GM19397 (cell line): ENCODE measurements at regions not wholly inside any gene's neighbourhood (a gene's known extent, or its start where the extent isn't known, plus 50 kb on each side); places are given as distances from the start of the nearest gene placed in this dataset.
A peak's percentile ranks its signal among the peaks of the same experiment; 100 is the strongest.

Source experiments
- ATAC-seq: cut with Tn5 transposase; IDR thresholded peaks from one replicate; pipeline ENCODE4 v1.9.1; 2021; ENCODE audit warnings: mild to moderate bottlenecking, moderate library complexity; ENCODE audit not compliant: unreplicated experiment

GRCh38 chr11:8820401-8820800 lies 90.6 kb upstream of the AKIP1 start:
- no peak for ATAC-seq

GRCh38 chr11:8822469-8822868 lies 88.5 kb upstream of the AKIP1 start:
- ATAC-seq: no peak

- no peak for ATAC-seq
Measured at GRCh38 chr11:8823174-8823742, 87.7 kb upstream of the AKIP1 start.

- no peak for ATAC-seq
Measured at GRCh38 chr11:8826139-8826786, 84.7 kb upstream of the AKIP1 start.

GRCh38 chr11:8826901-8827560 lies 84.0 kb upstream of the AKIP1 start:
- no peak for ATAC-seq

- ATAC-seq: no peak
Measured at GRCh38 chr11:8828046-8828445, 82.9 kb upstream of the AKIP1 start.

- ATAC-seq: no peak
Measured at GRCh38 chr11:8828580-8829361, 82.2 kb upstream of the AKIP1 start.

GRCh38 chr11:8829556-8829955 lies 81.4 kb upstream of the AKIP1 start:
- no peak for ATAC-seq

- ATAC-seq: no peak
Measured at GRCh38 chr11:8830641-8831040, 80.3 kb upstream of the AKIP1 start.

GRCh38 chr11:8831861-8832260 lies 79.1 kb upstream of the AKIP1 start:
- ATAC-seq: no peak

- peak; percentile 56 for ATAC-seq
Measured at GRCh38 chr11:8832571-8833260, 78.3 kb upstream of the AKIP1 start.

- ATAC-seq: no peak
Measured at GRCh38 chr11:8833568-8834315, 77.2 kb upstream of the AKIP1 start.

GRCh38 chr11:8834379-8834778 lies 76.6 kb upstream of the AKIP1 start:
- no peak for ATAC-seq

GRCh38 chr11:8838248-8838647 lies 72.7 kb upstream of the AKIP1 start:
- ATAC-seq: no peak

GRCh38 chr11:8839306-8839956 lies 71.6 kb upstream of the AKIP1 start:
- ATAC-seq: no peak

GRCh38 chr11:8839957-8840945 lies 70.7 kb upstream of the AKIP1 start:
- no peak for ATAC-seq

- no peak for ATAC-seq
Measured at GRCh38 chr11:8841899-8842298, 69.1 kb upstream of the AKIP1 start.

- no peak for ATAC-seq
Measured at GRCh38 chr11:8858808-8859207, 52.2 kb upstream of the AKIP1 start.
